Putamen (tissue), 1 donor: ENCODE measurements at regions not wholly inside any gene's neighbourhood (a gene's known extent, or its start where the extent isn't known, plus 50 kb on each side); places are given as distances from the start of the nearest gene placed in this dataset.

Experiments
- DNase-seq: peaks from one replicate; pipeline ENCODE4 v3.0.0-alpha.2; 2016; ENCODE audit warnings: low spot score

GRCh38 chr12:127411981-127412380 is 855.0 kb upstream of the TMEM132C start:
- DNase-seq, result no peak

- DNase-seq, result no peak
Observed at GRCh38 chr12:127412866-127413265, 854.1 kb upstream of the TMEM132C start.

DNA sequence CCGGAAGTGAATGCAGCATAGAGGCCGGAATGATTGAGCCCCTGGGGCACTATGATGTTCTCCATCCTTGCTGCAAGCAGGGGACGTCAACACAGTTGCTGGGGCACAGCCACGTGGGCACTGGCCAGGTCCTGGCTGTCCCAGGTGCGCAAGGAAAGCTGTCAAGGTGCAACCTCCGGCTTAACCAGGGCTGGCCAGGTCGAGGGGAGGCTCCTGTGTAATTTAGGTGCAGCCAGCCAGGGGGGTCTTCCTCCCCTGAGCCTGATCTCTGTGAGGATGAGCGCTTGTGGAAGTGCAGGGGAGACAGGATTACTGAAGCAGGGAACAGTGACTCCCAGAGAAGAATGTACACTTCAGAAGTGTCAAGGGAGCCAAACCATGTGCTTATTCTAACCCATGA is 852.8 kb upstream of the TMEM132C start:
- DNase-seq, result no peak

DNA sequence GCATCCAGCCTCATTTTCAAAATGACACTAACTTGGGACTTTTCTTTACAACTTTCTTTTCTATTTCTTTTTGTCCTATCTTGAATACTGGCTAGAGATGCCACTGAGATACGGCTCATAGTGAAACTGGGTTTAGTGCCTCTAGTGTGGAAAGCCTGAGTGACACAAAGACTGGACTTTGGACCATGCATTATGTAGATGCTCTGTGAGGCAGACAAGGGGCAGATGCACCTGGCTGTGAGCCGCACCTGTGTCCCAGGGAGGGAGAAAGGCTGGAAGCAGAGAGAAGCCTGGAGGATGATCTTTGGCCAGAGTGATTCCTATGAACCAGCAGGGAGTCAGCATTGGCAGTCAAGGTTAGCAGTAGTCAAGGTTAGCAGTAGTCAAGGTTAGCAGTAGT is 852.3 kb upstream of the TMEM132C start:
- no peak for DNase-seq

DNA sequence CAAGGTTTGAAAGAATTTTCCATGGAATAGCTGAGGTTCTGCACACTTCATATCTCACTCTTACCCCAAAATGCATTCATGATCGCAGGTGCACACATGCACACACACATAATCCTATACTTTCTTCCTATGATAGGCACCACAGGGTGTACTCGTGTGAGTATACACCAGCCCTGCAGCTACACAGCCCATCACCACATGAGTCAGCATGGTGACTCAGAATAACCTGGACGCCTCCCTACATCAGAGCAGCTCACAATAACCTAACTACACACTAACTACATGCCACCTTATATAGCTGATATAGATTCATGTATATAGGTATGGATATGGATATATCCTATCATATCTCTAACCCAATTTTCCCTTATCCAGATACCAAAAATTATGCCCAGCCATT is 850.2 kb upstream of the TMEM132C start:
- DNase-seq, result no peak

- DNase-seq, result no peak
Observed at GRCh38 chr12:127419111-127419510, 847.9 kb upstream of the TMEM132C start.

- no peak for DNase-seq
Observed at GRCh38 chr12:127421614-127422013, 845.4 kb upstream of the TMEM132C start.

DNA sequence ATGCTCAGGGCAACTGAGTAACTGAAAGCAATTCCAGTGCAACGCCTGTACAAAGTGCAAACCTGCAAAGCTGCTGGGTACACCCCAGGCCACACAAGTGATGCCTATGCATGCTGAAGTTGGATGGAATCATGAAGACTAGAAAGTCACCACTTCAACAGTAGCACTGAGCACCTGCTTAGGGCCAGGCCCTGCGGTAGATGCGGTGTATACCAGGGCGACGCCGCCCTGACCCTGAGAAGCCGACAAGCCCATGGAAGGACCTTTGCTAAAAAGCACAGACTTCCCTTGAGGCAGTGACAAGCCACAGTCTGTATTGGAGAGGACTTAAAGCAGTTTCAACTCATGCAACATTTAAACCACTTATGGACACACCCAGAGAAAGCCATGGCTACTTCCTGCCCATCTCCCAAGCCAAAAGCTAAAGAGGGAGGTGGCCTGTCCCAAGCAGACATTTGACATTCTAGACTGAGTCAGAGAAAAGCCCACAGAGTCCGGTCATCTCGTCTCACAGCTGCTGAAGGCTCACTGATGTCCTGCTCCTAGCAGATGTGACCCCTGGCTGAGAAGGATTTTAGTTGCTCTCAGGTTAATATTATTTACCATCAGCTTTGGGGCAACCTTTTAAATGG is 843.9 kb upstream of the TMEM132C start:
- DNase-seq, result no peak

- no peak for DNase-seq
Observed at GRCh38 chr12:127425474-127425873, 841.5 kb upstream of the TMEM132C start.

DNA sequence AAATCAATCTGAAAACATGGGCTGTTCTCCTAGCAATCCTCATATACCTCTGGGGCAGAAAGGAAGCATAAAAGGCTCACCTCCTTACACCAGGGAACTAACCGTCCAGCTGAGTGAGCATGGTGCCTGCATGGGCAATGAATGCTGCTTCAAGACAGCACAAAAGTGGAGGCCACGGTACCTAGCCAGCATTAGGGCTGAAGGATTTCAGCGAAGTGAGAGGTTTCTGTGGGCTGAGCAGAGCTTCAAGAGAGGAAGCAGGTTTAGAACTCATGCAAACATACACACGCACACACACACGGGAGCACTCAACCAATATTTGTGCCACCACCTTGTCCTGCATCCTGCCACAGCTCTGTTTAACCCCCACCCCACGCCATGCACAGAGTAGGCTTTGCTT is 838.5 kb upstream of the TMEM132C start:
- DNase-seq, result no peak

GRCh38 chr12:127429551-127430285 is 837.3 kb upstream of the TMEM132C start:
- no peak for DNase-seq

DNA sequence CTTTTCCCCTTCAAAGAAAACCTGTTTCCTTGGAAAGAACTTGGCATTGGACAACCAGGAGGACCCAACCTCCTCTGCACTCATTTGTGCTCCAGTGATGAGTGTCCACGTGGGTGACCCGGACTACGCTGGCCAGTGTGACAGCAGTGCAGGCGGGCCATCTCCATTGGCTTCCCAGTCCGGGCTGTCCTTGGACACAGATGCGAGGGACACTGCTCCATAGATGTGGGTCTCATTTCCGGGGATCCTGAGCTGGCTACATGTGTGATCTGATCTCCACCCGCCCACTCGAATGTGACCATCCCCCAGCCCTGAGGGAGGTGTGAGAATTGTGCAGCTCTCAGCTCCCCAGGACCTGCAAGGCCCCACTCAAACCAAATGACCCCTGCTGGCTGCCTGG is 836.6 kb upstream of the TMEM132C start:
- no peak for DNase-seq

DNA sequence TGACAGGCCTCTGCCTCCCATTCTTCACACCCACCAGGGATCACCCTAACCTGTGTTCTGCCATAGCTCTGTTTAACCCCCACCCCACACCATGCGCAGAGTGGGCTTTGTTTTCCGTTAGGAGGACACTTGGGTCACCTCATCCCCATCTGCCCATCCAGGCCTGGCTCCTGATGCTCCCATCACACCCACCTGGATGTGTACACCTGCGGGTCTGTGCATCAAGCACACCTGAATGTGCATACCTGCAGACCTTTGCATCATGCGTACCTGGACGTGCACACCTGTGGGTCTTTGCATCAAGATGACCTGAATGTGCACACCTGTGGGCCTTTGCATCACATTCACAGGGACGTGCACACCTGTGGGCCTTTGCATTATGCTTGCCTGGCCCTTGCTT is 835.8 kb upstream of the TMEM132C start:
- no peak for DNase-seq

GRCh38 chr12:127431594-127431993 is 835.4 kb upstream of the TMEM132C start:
- DNase-seq, result no peak

- no peak for DNase-seq
Observed at GRCh38 chr12:127435439-127435838, 831.5 kb upstream of the TMEM132C start.

- no peak for DNase-seq
Observed at GRCh38 chr12:127438512-127439244, 828.3 kb upstream of the TMEM132C start.

- no peak for DNase-seq
Observed at GRCh38 chr12:127445581-127446139, 821.3 kb upstream of the TMEM132C start.

DNA sequence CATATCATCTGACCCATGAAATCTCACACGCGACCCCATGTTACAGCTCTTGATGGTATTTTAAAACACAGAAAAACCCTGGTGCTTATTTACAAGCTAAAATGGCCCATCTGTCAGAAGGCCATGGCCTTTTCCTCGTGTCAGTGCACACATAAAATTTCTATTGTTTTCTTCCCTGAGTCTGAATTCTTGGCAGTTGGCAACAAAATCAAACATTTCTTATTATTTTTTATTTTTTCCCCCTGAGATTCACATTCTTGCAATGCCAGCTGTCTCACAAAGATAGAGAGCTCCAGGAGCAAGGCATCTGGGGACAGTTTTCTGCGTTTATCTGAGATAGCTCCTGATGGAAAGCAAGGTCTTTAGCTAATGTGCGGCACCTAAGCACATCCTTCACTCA is 818.1 kb upstream of the TMEM132C start:
- no peak for DNase-seq

GRCh38 chr12:127450826-127451225 is 816.1 kb upstream of the TMEM132C start:
- DNase-seq, result no peak

- no peak for DNase-seq
Observed at GRCh38 chr12:127455347-127456265, 811.4 kb upstream of the TMEM132C start.

DNA sequence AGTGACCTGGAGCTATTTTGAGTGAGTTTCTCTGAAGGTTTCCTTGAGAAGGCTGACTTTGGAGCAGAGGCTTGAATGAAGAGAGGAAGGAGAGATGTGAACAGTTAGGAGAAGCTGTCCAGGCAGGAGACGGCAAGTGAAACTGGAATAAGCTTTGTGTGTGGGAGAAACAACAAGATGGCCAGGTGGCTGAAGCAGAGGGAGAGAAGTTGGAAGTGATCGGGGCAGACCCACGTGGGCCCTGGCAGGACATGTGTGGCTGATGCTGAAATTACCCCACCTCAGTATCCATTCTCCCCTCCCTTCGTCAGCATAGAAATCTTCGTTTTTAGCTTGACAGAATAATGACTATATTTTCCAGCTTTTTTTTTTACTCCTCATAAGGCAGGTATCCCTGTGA is 809.2 kb upstream of the TMEM132C start:
- DNase-seq, result no peak

DNA sequence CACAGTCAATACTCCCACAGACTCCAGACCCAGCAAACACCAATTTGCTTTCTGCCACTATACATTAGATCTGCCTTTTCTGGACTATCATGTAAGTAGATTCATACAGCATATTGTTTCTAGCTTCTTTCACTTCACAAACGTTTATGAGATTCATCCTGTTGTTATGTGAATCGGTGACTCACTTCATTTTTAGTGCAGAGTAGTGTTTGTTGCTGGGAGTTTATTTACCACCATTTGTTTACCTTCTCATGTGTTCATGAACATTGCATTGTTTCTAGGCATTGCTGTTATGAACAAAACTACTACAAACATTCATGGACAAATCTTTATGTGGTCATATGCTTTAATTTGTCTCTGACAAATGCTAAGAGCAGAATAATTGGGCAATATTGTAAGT is 807.8 kb upstream of the TMEM132C start:
- no peak for DNase-seq
